NCI-H524 (cell line): ENCODE measurements at regions not wholly inside any gene's neighbourhood (a gene's known extent, or its start where the extent isn't known, plus 50 kb on each side); places are given as distances from the start of the nearest gene placed in this dataset.
A peak's percentile ranks its signal among the peaks of the same experiment; 100 is the strongest.

Experiments used
- DNase-seq, 2 experiments: peaks; one replicate each; lab custom pipeline; 2025; lab: John Stamatoyannopoulos, UW

DNA sequence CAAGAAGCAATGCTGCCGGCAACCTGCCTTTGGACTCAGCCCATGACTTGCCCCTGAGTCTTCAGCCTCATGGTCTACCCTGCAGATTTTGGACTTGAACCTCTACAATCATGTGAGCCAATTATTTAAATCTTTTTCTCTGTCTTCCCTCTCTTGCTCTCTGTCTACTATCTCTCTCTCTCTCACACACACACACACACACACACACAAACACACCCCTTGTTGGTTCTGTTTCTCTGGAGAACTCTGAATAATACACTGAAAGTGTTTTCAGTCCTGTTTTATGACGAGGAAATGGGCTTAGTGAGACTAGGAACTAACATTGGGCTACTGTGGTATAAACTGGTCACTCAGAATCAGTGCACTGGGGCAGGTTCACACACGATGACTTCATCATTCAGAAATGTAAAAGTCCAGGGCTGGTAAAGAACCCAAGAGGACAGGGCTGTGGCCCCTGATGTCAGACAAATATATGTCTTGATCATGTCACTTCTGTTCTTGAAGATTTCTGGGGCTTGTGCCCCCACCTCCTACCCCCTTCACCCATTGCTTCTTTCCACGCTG, 266.1 kb upstream of the SIX2 start:
- no peak for DNase-seq

- peak in 1 of 2 experiments; percentile 13 for DNase-seq
Observed at GRCh38 chr2:45274250-45274926, 265.1 kb upstream of the SIX2 start.

GRCh38 chr2:45273412-45274249, 264.4 kb upstream of the SIX2 start:
- DNase-seq = no peak

GRCh38 chr2:45272549-45273265, 263.5 kb upstream of the SIX2 start:
- DNase-seq = no peak

DNA sequence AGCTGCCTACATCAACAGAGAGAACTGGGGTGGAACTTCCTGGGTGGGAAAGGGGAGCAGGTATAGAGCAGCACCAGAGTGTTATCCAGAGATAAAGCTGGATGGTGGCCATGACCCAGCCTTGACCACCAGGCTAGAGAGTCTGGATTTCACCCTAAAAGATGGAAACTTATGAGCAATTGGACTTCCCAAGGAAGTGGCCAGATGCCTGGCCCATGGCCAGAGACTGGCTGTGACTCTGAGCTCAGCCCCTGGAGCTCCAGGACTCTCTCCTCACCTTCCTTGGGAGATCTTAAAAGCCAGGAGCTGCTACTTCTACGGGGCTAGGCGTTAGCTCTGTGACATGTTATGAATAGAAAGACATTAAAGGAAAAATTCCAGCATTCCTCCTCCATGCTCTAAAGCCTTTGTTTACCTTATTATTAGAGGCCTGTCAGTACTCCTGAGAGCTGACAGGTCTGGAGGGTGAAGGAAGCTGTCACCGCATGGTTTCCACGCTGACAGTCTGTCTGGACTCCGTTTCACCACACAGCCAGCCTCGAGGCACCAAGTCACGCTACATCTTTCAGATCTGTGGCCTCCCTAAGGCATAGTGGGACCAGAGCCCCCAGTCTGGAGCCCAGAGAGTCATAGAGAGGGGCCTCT, 260.0 kb upstream of the SIX2 start:
- no peak for DNase-seq

DNA sequence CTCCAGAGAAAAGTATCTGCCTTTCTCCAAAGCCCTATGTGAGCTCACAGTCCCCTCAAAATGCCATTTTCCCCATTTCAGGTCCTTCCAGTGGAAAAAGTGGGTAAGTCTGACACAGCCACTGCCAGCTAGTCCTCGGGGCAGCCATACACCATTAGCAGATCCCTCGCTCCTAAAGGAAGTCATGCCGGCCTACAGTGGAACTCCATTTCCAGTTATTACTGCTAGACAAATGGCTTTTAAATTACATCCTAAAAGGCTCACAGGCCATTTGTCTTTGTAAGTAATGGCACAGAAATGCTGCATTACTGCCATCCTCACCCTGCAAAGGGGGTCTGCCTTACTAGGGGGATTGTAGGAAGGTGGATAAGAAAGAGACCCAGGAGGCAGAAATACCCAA, 259.4 kb upstream of the SIX2 start:
- no peak for DNase-seq

DNA sequence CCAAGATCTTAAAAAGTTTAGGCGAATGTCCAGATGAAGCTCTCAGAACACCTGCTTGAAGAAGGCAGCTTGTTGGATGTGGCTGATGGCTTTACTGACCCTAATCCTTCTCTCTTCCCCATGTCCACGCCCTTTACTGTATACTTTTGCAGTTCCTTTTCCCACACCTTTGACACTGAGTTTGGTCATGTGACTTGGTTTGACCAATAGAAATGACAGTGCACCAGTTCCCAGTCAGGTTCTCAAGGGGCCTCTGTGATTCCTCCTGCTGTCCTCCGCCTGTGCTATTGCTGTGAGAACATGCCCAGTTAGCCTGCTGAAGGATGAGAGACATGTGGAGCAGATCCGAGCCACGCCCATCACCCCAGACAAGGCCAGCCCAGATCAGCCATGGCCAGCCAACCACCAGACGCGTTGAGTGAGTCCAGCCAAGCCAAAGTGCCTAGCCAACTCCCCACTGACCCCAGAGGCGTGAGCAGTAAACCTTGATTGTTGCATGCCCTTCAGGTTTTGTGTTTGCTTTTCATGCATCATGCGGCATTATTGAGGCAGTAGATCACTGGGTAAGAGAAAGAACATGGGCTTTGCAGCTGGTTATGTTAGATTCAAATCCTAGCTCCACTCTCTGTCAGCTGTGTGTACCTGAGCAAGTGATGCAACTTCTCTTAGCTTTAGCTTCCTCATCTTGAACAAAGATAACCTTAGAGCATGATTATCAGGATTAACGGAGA, 258.0 kb upstream of the SIX2 start:
- no peak for DNase-seq

DNA sequence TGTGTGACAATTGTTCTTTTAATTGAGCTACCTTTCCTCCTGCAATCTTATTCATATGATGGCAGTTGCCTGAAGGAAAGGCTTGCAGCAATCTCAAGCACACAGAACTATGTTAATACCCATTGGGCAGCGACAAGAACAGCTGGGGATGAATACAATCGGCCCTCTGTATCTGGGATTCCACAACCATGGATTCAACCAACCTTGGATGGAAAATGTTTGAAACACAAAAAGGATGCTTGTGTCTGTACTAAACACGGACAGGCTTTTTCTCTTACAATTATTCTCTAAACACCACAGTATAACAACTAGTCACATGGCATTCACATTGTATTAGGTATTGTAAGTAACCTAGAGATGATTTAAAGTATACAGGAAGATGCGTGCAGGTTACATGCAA, 256.1 kb upstream of the SIX2 start:
- DNase-seq = no peak

DNA sequence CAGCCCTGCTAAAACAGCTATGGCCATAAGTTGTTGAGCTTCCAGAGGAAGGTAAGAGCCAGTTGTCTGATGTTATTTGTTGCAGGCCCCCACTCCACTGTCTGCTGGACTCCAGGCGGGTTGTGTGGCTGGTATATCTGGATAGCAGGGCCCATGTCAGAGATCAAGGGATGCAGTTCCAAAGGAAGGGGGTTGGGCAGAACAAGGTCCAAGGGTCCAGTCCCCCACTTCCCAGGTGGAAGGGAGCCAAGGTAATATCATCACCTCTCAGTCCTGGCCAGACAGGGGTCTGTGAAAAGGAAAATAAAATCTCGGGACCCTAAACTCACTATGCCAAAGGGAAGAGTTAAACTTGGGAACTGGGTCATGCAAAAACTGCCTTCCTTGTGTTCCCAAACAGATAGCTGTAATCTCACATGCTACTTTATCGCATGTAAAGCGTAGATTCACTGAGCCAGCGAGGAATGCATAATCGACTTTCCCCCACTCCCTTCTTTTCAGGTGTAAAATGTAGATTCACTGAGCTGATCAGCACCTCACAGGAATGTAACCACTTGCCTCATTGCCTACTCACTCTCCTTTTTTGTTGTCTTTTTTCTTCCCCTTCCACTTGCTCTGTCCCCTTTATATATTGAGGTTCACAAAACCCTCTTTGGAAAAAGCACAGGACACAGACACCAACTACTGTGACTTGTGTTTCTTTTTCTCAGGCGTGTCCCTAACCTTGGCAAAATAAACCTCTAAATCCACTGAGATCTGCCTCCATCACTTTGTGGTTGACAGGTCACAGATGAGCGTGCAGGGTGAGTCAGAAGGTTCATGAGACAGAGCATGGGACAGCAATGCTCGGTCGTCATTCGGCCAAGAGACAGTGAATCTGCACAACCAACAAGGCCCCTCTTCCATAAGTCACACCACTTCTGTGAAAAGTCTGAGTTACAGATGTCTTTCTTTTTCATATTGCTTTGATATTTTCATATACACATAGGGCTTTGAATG, 255.3 kb upstream of the SIX2 start:
- no peak for DNase-seq

DNA sequence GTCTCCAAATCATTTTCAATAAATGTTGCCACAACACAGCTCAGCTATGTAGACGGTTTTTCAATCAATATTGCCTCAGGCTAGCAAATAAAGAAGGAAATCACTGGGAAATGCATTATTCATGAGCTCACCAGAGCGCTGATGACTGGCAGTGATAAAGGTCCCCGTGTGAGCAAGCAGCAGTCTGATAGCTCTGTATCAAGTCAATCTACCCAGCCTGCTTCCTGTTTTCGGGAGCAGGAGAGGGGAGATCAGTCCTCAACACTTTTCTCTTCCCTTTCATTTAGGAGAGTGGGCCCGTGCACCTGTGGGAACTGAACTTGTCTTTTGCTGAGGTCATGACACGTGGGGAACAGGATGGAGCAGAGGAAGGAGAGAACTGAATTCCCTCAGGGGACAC, 253.9 kb upstream of the SIX2 start:
- DNase-seq = no peak

- peak in 1 of 2 experiments; percentile 11 for DNase-seq
Observed at GRCh38 chr2:45261746-45262145, 252.5 kb upstream of the SIX2 start.

- DNase-seq = no peak
Observed at GRCh38 chr2:45260946-45261345, 251.7 kb upstream of the SIX2 start.

DNA sequence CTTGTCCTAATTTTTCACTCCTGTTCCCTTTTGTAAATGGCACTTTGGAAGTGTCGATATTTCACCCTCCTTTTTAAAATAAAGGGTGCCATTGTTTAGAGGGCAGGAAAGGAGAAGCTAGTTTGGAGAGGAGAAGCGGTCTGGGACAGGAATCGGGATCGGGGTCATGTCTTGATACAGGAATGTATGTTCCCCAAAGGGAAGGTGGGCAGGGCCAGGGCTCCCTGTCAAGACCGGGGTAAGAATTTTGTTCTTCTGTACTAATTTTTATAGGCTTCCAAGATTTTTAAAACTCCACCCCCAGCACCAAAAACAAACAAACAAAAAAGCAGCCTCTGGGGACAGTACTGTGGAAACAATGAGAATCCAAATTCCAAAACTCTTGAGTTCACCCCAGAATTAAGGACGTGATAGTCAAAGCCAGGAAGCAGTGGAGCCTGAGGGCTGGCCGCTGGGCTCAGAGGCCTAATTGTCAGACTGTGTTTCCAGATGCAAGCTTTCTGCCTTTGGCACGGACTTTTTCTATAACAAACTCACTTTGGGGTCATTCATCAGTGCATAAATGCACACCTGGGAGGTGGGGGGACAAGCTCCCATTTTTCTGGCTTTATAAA, 250.4 kb upstream of the SIX2 start:
- no peak for DNase-seq

DNA sequence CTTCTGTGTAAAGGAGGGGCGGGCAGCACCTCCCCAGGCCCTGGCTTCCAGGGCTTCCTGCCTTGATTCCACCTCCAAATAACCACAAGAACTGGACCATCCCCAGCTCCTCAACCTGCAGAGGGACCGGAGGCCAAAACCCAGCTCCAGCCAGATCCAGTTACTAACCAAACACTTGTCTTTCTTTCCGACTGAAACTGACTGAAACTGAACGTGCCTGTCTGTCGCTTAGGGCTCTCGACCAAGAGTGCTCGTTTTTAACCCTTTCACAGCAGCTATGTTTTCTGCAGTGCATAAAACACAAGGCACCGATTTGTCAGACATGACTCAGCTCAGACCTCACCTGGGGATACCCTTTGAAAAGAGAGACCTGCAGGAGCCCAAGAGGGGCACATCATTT, 249.9 kb upstream of the SIX2 start:
- peak in 1 of 2 experiments; percentile 23 for DNase-seq

- DNase-seq = peak in 1 of 2 experiments; percentile 38
Observed at GRCh38 chr2:45258311-45258710, 249.1 kb upstream of the SIX2 start.

GRCh38 chr2:45257820-45258219, 248.6 kb upstream of the SIX2 start:
- DNase-seq = no peak

GRCh38 chr2:45256867-45257641, 247.8 kb upstream of the SIX2 start:
- DNase-seq = no peak

GRCh38 chr2:45256173-45256866, 247.1 kb upstream of the SIX2 start:
- DNase-seq = no peak
